GM18870 (cell line): ENCODE measurements at regions not wholly inside any gene's neighbourhood (a gene's known extent, or its start where the extent isn't known, plus 50 kb on each side); places are given as distances from the start of the nearest gene placed in this dataset.
"Not testable (repeated sequence)": the region's sequence is repeated elsewhere in the genome, so short reads cannot be mapped to it uniquely, and the experiment has no call there.

ENCODE experiments used
- ATAC-seq: cut with Tn5 transposase; IDR thresholded peaks from one replicate; pipeline ENCODE4 v1.9.1; 2021; ENCODE audit warnings: moderate library complexity; ENCODE audit not compliant: unreplicated experiment

DNA sequence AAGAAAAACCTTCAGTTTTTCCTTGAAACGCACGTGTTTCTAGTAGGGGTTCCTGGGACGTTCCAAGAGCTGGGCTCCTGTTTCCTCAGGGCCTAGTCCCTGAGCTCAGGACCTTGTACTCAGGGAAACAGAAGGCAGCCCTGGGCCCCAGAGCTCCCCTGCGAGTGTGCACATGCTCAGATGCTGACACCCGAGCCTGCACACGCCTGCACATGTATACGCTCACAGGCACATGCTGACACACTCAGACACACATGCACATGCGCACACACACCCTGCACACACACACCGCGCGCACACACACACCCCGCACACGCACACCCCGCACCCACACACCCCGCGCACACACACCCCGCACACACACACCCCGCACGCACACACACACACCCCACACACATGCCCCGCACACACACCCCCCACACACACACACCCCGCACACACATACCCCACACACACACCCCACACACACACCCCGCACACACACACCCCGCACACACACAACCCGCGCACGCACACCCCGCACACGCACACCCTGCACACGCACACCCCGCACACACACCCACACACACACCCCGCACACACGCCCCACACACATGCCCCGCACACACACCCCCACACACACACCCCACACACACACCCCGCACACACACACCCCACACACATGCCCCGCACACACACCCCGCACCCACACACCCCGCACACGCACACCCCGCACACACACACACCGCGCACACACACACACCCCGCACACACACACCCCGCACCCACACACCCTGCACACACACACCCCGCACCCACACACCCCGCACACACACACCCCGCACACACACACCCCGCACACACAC is 52.2 kb downstream of the CALML3 start:
- no peak for ATAC-seq

- not testable (repeated sequence) for ATAC-seq
These were observed 55.3 kb downstream of the CALML3 start for GRCh38 chr10:5580038-5580428.

- peak; percentile 51 for ATAC-seq
These were observed 57.2 kb downstream of the CALML3 start for GRCh38 chr10:5581670-5582566.

GRCh38 chr10:5582736-5583135 is 58.0 kb downstream of the CALML3 start:
- ATAC-seq: no peak

DNA sequence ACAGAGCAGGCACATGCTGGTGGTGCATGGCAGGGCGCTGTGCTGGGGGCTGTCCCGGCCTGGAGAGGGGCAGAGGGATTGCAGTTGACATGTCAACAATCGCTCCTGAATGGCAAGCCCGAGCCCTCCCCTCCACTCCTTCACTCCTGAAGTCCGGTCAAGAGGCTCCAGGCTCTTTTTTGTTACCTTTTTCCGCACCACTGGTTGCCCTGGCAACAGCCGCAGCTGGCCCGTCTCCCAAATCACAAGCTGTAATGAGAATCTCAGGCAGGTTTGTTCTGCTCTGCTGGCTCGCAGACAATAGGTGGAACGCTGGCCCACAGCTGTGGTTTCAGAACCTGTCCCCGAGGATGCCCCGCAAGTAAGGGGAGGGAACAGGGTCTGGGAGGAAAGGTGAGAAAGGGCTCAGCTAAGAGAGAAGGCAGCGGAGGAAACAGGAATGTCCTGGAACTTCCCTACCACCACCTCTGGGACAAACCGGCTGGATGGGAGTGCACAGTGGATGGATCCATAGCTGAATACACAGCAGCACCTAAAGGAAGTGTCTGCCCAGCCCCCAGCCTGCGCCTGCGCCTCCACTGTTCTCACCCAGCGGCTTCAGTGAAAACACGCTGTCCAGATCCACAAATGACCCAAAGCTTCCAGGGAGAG is 58.9 kb downstream of the CALML3 start:
- peak; percentile 30 for ATAC-seq

DNA sequence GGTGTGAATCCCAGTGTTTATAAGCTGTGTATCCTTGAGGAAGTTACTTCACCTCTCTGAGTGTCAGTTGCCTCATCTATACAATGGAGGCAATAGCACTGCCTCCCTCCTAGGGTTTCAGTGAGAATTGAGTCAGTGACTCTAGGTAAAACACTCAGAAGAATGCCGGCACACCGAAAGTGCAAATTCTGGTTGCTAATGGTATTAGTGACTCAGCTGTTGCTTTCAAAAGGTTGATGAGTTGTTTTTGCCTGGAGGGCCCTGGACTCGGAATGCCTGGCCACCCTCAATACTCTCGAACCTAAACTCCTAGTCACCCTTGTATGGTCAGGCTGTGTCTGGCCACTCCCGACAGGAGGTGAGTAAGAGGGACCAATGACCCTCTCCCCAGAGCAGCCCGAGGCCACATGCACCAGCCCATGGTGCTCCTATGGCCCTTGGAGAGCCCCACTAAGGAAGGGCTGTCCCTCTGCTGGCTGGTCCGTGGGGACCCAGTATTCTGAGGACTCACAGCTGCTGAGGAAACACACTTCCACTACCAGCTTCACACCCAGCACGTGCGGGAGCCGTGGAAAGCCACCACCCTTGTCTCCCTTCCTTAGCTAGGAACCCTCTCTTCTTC is 60.2 kb downstream of the CALML3 start:
- peak; percentile 58 for ATAC-seq

DNA sequence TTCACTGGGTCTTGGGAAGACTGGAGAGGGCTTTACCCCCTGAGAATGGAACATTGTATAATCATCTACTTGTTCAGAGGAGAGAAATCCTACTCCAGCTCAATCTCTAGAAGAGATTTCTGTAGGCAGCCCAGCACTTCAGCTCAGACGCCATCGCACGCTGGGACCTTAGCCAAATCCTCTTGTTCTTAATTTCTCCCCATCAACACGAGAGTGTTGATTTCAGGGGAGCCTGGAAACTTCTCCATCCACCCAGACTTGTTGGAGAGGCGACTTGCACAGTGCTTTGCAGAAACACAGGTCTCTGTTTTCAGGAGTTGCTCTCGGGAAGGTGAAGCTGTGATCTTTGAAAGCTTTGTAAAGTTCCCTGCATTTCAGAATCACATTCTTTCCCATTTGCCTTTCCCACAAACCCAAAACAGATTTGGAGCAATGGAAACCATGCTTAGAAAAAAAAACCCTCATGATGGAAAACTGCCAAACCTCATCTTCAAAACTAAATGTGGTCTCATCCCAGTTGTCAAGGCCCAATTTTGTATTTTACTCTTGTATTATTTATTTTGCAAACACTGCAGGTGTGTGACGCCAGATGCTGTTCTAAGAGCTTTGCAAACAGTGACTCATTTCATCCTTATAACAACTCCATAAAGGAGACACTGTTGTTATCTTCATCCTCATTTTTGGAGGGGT is 60.9 kb downstream of the CALML3 start:
- no peak for ATAC-seq

GRCh38 chr10:5587151-5588079 is 62.7 kb downstream of the CALML3 start:
- no peak for ATAC-seq

DNA sequence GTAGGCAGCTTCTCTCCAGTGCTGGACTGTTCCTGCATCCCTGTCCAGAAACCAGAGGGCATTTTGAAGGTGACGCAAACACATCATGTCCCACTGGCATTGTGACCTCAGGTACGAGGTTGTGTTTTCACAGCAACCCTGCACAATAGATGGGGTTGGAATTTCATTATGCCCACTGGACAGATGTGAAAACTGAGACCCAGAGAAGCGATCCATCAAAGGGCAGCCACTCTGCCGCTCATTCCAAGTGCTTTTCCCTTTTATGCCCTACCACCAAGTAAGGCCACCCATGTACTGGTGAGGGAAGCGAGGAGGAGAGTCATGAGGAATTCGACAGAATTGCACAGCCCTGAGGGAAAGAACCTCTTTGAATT is 63.3 kb downstream of the CALML3 start:
- no peak for ATAC-seq

DNA sequence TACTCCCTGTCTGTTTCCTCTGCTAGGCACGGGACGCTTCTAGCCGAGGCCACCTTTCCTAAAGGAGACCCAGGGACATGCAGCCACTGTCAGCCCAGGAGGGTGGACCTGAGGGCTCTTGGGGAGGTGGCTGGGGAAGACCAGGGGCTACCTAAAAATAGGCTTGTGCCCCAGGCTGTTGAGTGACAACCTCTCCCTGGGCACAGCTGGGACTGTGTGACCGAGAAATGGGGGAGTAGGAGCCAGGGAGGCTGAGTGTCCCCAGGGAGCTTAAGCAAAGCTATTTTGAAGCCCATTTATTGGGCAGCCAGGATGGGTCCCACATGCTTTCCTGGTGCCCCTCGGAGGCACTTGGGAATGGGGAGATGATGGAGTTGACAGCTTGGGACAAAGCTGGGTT is 63.8 kb downstream of the CALML3 start:
- no peak for ATAC-seq
